Type B pancreatic cell (in vitro differentiated cells): ENCODE measurements at regions not wholly inside any gene's neighbourhood (a gene's known extent, or its start where the extent isn't known, plus 50 kb on each side); places are given as distances from the start of the nearest gene placed in this dataset.

Experiments used
- DNase-seq: peaks from one replicate; pipeline ENCODE4 v3.0.0; 2021; ENCODE audit warnings: mixed read lengths; ENCODE audit not compliant: unreplicated experiment; ENCODE audit errors: extremely low spot score
- H3K27ac Mint-ChIP-seq: 2 replicates; pipeline ENCODE4 v1.8.0; 2021; ENCODE audit warnings: mild to moderate bottlenecking, mixed read lengths
- H3K27me3 Mint-ChIP-seq: 2 replicates; pipeline ENCODE4 v1.8.0; 2021; ENCODE audit warnings: mixed read lengths
- H3K36me3 Mint-ChIP-seq: 2 replicates; pipeline ENCODE4 v1.8.0; 2021; ENCODE audit warnings: mixed read lengths
- H3K4me1 Mint-ChIP-seq: one replicate; pipeline ENCODE4 v1.8.0; 2021; ENCODE audit warnings: mixed read lengths; ENCODE audit not compliant: unreplicated experiment
- H3K4me3 Mint-ChIP-seq: 2 replicates; pipeline ENCODE4 v1.8.0; 2021; ENCODE audit warnings: mild to moderate bottlenecking, mixed read lengths
- H3K9me3 Mint-ChIP-seq: 2 replicates; pipeline ENCODE4 v1.8.0; 2021; ENCODE audit warnings: mixed read lengths
- CTCF ChIP-seq: fragments of 200-600 bp; sonication (generic); conservative IDR thresholded peaks from 2 replicates; pipeline ENCODE4 v1.5.0; 2021; ENCODE audit warnings: antibody characterized with exemption, mild to moderate bottlenecking

- TF ChIP-seq CTCF = peak; percentile 67
- no peaks in the 10 kb centered on the region for H3K27me3 Mint-ChIP-seq
- DNase-seq = no peak
- H3K4me3 Mint-ChIP-seq = no peak overlapping the region
- no peaks in the 10 kb centered on the region for H3K9me3 Mint-ChIP-seq
- H3K36me3 Mint-ChIP-seq = no peaks in the 10 kb centered on the region
- no peaks in the 10 kb centered on the region for H3K4me1 Mint-ChIP-seq
- no peak overlapping the region for H3K27ac Mint-ChIP-seq
Observed at GRCh38 chr2:155368934-155369333, 670.4 kb downstream of the KCNJ3 start.

- TF ChIP-seq CTCF = no peak
- no peak for DNase-seq
- Mint-ChIP-seq H3K4me3 (no peak overlapping the region), H3K27me3 (no peaks in the 10 kb centered on the region), H3K4me1 (no peaks in the 10 kb centered on the region), H3K27ac (no peak overlapping the region), H3K9me3 (no peaks in the 10 kb centered on the region), H3K36me3 (no peaks in the 10 kb centered on the region)
Observed at GRCh38 chr2:155364766-155365165, 666.3 kb downstream of the KCNJ3 start.

- Mint-ChIP-seq H3K4me1 (no peaks in the 10 kb centered on the region), H3K27me3 (no peaks in the 10 kb centered on the region), H3K27ac (no peak overlapping the region), H3K36me3 (no peaks in the 10 kb centered on the region), H3K9me3 (no peaks in the 10 kb centered on the region), H3K4me3 (no peak overlapping the region)
- TF ChIP-seq CTCF = no peak
- no peak for DNase-seq
Observed at GRCh38 chr2:155363349-155363888, 664.9 kb downstream of the KCNJ3 start.

- no peak for TF ChIP-seq CTCF
- no peak for DNase-seq
- Mint-ChIP-seq H3K4me1 (no peaks in the 10 kb centered on the region), H3K4me3 (no peak overlapping the region), H3K9me3 (no peaks in the 10 kb centered on the region), H3K36me3 (no peaks in the 10 kb centered on the region), H3K27ac (no peak overlapping the region), H3K27me3 (no peaks in the 10 kb centered on the region)
Observed at GRCh38 chr2:155357172-155357571, 658.7 kb downstream of the KCNJ3 start.

- Mint-ChIP-seq H3K4me3 (no peak overlapping the region), H3K27ac (no peak overlapping the region), H3K9me3 (no peaks in the 10 kb centered on the region), H3K27me3 (no peaks in the 10 kb centered on the region), H3K4me1 (no peaks in the 10 kb centered on the region), H3K36me3 (no peaks in the 10 kb centered on the region)
- TF ChIP-seq CTCF = no peak
- no peak for DNase-seq
Observed at GRCh38 chr2:155356250-155356649, 657.8 kb downstream of the KCNJ3 start.
